PC-9 (cell line): ENCODE measurements at regions not wholly inside any gene's neighbourhood (a gene's known extent, or its start where the extent isn't known, plus 50 kb on each side); places are given as distances from the start of the nearest gene placed in this dataset.

ENCODE experiments used
- BruUV-seq: library from RNA; stranded (reverse); fragments of 400-500 nt; replicated peaks from 2 replicates; lab custom pipeline; 2021; lab: Mats Ljungman, UMichigan
- CTCF ChIA-PET: fragments of 300-600 bp; sonication (Branson Sonifier 250); formaldehyde crosslinking; loops from one replicate; lab custom pipeline; 2022; ENCODE audit warnings: antibody characterized with exemption; lab: Charles Lee
- POLR2A ChIA-PET: fragments of 300-600 bp; sonication (Branson Sonifier 250); formaldehyde crosslinking; loops from one replicate; lab custom pipeline; 2022; ENCODE audit warnings: antibody characterized with exemption; ENCODE audit not compliant: unreplicated experiment; lab: Charles Lee
- DNase-seq, 2 experiments: peaks; one replicate each; pipeline versions ENCODE4 v3.0.0 to v3.0.0-alpha.2; 2015 to 2022; ENCODE audit warnings: mixed read lengths in 1 of 2
- H2AFZ ChIP-seq: fragments of 200-600 bp; sonication (generic); 2 replicates; pipeline ENCODE4 v1.8.1; 2017; ENCODE audit warnings: antibody characterized with exemption
- H3F3A ChIP-seq: fragments of 200-600 bp; sonication (generic); 2 replicates; pipeline ENCODE4 v1.8.1; 2017; ENCODE audit warnings: antibody characterized with exemption, mild to moderate bottlenecking, low read depth; ENCODE audit not compliant: insufficient read depth
- H3K27ac ChIP-seq: fragments of 200-600 bp; sonication (generic); 2 replicates; pipeline ENCODE4 v1.6.1; 2016; ENCODE audit warnings: mixed run types
- H3K27me3 ChIP-seq: fragments of 200-600 bp; sonication (generic); 2 replicates; pipeline ENCODE4 v1.6.1; 2016; ENCODE audit warnings: low read depth, mixed run types; ENCODE audit not compliant: insufficient read depth
- H3K36me3 ChIP-seq: fragments of 200-600 bp; sonication (generic); 2 replicates; pipeline ENCODE4 v1.6.1; 2016; ENCODE audit warnings: low read depth, mixed run types
- H3K4me1 ChIP-seq: fragments of 200-600 bp; sonication (generic); replicated peaks from 2 replicates; pipeline ENCODE4 v1.6.1; 2016; ENCODE audit warnings: mixed run types; ENCODE audit not compliant: insufficient read depth
- H3K4me2 ChIP-seq: fragments of 200-600 bp; sonication (generic); 2 replicates; pipeline ENCODE4 v1.6.1; 2017; ENCODE audit warnings: mixed run types
- H3K4me3 ChIP-seq: fragments of 200-600 bp; sonication (generic); 2 replicates; pipeline ENCODE4 v1.6.1; 2016; ENCODE audit warnings: mixed run types
- H3K79me2 ChIP-seq: fragments of 200-600 bp; sonication (generic); 2 replicates; pipeline ENCODE4 v1.6.1; 2017; ENCODE audit warnings: low read depth, mixed run types
- H3K9me2 ChIP-seq: fragments of 200-600 bp; sonication (generic); 2 replicates; pipeline ENCODE4 v1.8.1; 2017; ENCODE audit warnings: mild to moderate bottlenecking; ENCODE audit not compliant: insufficient read depth
- H3K9me3 ChIP-seq: fragments of 200-600 bp; sonication (generic); 2 replicates; pipeline ENCODE4 v1.8.1; 2016; ENCODE audit warnings: low read depth; ENCODE audit not compliant: insufficient read depth
- H4K20me1 ChIP-seq: fragments of 200-600 bp; sonication (generic); 2 replicates; pipeline ENCODE4 v1.8.1; 2017; ENCODE audit not compliant: insufficient read depth
- CTCF ChIP-seq: fragments of 200-600 bp; sonication (generic); conservative IDR thresholded peaks from 2 replicates; pipeline ENCODE4 v1.6.1; 2017; ENCODE audit warnings: mixed run types, antibody characterized with exemption, mild to moderate bottlenecking, moderate library complexity
- EZH2 ChIP-seq: fragments of 200-600 bp; sonication (generic); IDR thresholded peaks from 2 replicates; pipeline ENCODE4 v1.8.0; 2017; ENCODE audit warnings: antibody characterized with exemption, low read depth
- intact Hi-C: fragments of 100-400 bp; cut with micrococcal nuclease; formaldehyde crosslinking; loops from one replicate; pipeline ENCODE4 v1.10.0; 2022; ENCODE audit not compliant: unreplicated experiment

- Histone ChIP-seq H3K4me3 (no peak overlapping the region), H3F3A (no peaks in the 10 kb centered on the region), H2AFZ (no peak overlapping the region), H3K79me2 (no peaks in the 10 kb centered on the region), H3K4me2 (no peak overlapping the region), H3K36me3 (no peaks in the 10 kb centered on the region), H3K9me2 (no peaks in the 10 kb centered on the region), H4K20me1 (no peaks in the 10 kb centered on the region), H3K9me3 (no peaks in the 10 kb centered on the region), H3K27me3 (no peaks in the 10 kb centered on the region), H3K4me1 (no peaks in the 10 kb centered on the region), H3K27ac (no peak overlapping the region)
- no peak for DNase-seq
- BruUV-seq: no TSS peak
- CTCF ChIA-PET: no interaction called here
- TF ChIP-seq CTCF (no peak), EZH2 (no peak)
- POLR2A ChIA-PET: no interaction called here
- intact Hi-C loops: no loop called here
Observed at GRCh38 chr4:164613256-164613655, 140.7 kb upstream of the SMIM31 start.

GRCh38 chr4:164613792-164614191 is 140.1 kb upstream of the SMIM31 start:
- no peak for DNase-seq
- Histone ChIP-seq H3K9me2 (no peaks in the 10 kb centered on the region), H4K20me1 (no peaks in the 10 kb centered on the region), H3F3A (no peaks in the 10 kb centered on the region), H3K36me3 (no peaks in the 10 kb centered on the region), H3K4me2 (no peak overlapping the region; the same call in 1 of the 2 replicates), H3K4me3 (no peak overlapping the region), H3K27ac (no peak overlapping the region), H3K27me3 (no peaks in the 10 kb centered on the region), H3K79me2 (no peaks in the 10 kb centered on the region), H3K9me3 (no peaks in the 10 kb centered on the region), H3K4me1 (no peaks in the 10 kb centered on the region), H2AFZ (no peak overlapping the region)
- BruUV-seq: no TSS peak
- CTCF ChIA-PET: no interaction called here
- intact Hi-C loops: no loop called here
- TF ChIP-seq CTCF (no peak), EZH2 (no peak)
- POLR2A ChIA-PET: no interaction called here

- BruUV-seq: no TSS peak
- Histone ChIP-seq H3K4me2 (no peak overlapping the region; the same call in 1 of the 2 replicates), H3K79me2 (no peaks in the 10 kb centered on the region), H3K9me2 (no peaks in the 10 kb centered on the region), H3F3A (no peaks in the 10 kb centered on the region), H2AFZ (no peak overlapping the region), H4K20me1 (no peaks in the 10 kb centered on the region), H3K36me3 (no peaks in the 10 kb centered on the region), H3K27ac (no peak overlapping the region), H3K4me1 (no peaks in the 10 kb centered on the region), H3K4me3 (no peak overlapping the region), H3K27me3 (no peaks in the 10 kb centered on the region), H3K9me3 (no peaks in the 10 kb centered on the region)
- intact Hi-C loops: no loop called here
- TF ChIP-seq CTCF (no peak), EZH2 (no peak)
- CTCF ChIA-PET: no interaction called here
- DNase-seq: no peak
- POLR2A ChIA-PET: no interaction called here
Observed at GRCh38 chr4:164614329-164614728, 139.6 kb upstream of the SMIM31 start.
